Esophagus squamous epithelium (tissue), 5 donors: ENCODE measurements at regions not wholly inside any gene's neighbourhood (a gene's known extent, or its start where the extent isn't known, plus 50 kb on each side); places are given as distances from the start of the nearest gene placed in this dataset.

ENCODE experiments used
- DNase-seq: peaks from one replicate; lab custom pipeline; 2025; lab: John Stamatoyannopoulos, UW
- H3K27ac ChIP-seq, 4 donors: fragments of 200-600 bp; sonication (generic); one replicate each; pipeline ENCODE4 v1.5.1; 2016 to 2019; ENCODE audit warnings: mild to moderate bottlenecking in 1 of 4
- H3K27me3 ChIP-seq, 4 donors: fragments of 200-600 bp; sonication (generic); 1 replicate in 3 of 4; 2 replicates in 1 of 4; pipeline versions ENCODE4 v1.5.1 to v1.6.0; 2017 to 2021; ENCODE audit warnings: antibody characterized with exemption in 1 of 4
- H3K36me3 ChIP-seq, 3 donors: fragments of 200-600 bp; sonication (generic); one replicate each; pipeline ENCODE4 v1.5.1; 2016 to 2019
- H3K4me1 ChIP-seq, 3 donors: fragments of 200-600 bp; sonication (generic); one replicate each; pipeline ENCODE4 v1.5.1; 2017 to 2019
- H3K4me3 ChIP-seq, 4 donors: fragments of 200-600 bp; sonication (generic); 1 replicate in 3 of 4; 2 replicates in 1 of 4; pipeline ENCODE4 v1.5.1; 2016 to 2019; ENCODE audit warnings: mild to moderate bottlenecking in 2 of 4, moderate library complexity in 1 of 4
- H3K9me3 ChIP-seq, 3 donors: fragments of 200-600 bp; sonication (generic); one replicate each; pipeline ENCODE4 v1.5.1; 2016 to 2019
- CTCF ChIP-seq, 6 experiments: fragments of 450-650 bp in 4 of 6; fragments of 200-600 bp in 2 of 6; sonication (generic) in 2 of 6; IDR thresholded peaks; one replicate each; pipeline ENCODE4 v1.5.1; 2016 to 2019; ENCODE audit warnings: antibody characterized with exemption in 6 of 6, mild to moderate bottlenecking in 4 of 6, moderate library complexity in 4 of 6
- POLR2A ChIP-seq, 4 donors: fragments of 450-650 bp; IDR thresholded peaks; one replicate each; pipeline ENCODE4 v1.6.1; 2017; ENCODE audit warnings: antibody characterized with exemption in 4 of 4, mild to moderate bottlenecking in 4 of 4, moderate library complexity in 3 of 4
- WGBS, 2 donors: methylation state at CpG; one replicate each; pipeline ENCODE4 v1.1.5; 2018; 5-methylcytosine and 5-hydroxymethylcytosine counted together
- intact Hi-C: fragments of 100-400 bp; cut with DNase I; formaldehyde crosslinking; loops from one replicate; pipeline ENCODE4 v1.15.0; 2022
- donor health status: DM: yes; HTN: yes; CAD: no.

- Histone ChIP-seq H3K9me3 (peaks cover 0 to 3% (median 0%) of the 10 kb centered on the region in 3 donors), H3K4me1 (no peaks in the 10 kb centered on the region), H3K36me3 (no peaks in the 10 kb centered on the region), H3K27me3 (peaks cover 0 to 70% (median 0%) of the 10 kb centered on the region in 4 donors), H3K4me3 (no peak overlapping the region), H3K27ac (no peak overlapping the region)
- WGBS, 2 donors, result 77 to 96% methylated on average over 3 of the region's 3 CpGs
- no peak for TF ChIP-seq CTCF (IDR thresholded peaks at IDR 0.05)
- TF ChIP-seq POLR2A (IDR thresholded peaks at IDR 0.05), result no peak
- DNase-seq, result no peak
- intact Hi-C loops, result no loop called here
These were observed 61.1 kb upstream of the ATP2B2 start for GRCh38 chr3:10566451-10566850.

- DNase-seq, result no peak
- WGBS, 2 donors, result 39 to 40% methylated on average over 5 of the region's 5 CpGs
- H3K9me3 ChIP-seq, result peaks cover 0 to 3% (median 0%) of the 10 kb centered on the region in 3 donors
- TF ChIP-seq CTCF (IDR thresholded peaks at IDR 0.05) (no peak), POLR2A (IDR thresholded peaks at IDR 0.05) (no peak)
- intact Hi-C loops, result no loop called here
- H3K27me3 ChIP-seq, result peaks cover 0 to 67% (median 0%) of the 10 kb centered on the region in 4 donors
- H3K27ac ChIP-seq, result no peak overlapping the region
- no peaks in the 10 kb centered on the region for H3K4me1 ChIP-seq
- H3K4me3 ChIP-seq, result no peak overlapping the region
- no peaks in the 10 kb centered on the region for H3K36me3 ChIP-seq
These were observed 63.2 kb upstream of the ATP2B2 start for GRCh38 chr3:10568549-10568948.

- Histone ChIP-seq H3K4me3 (no peak overlapping the region), H3K36me3 (no peaks in the 10 kb centered on the region), H3K27me3 (peaks cover 0 to 62% (median 0%) of the 10 kb centered on the region in 4 donors), H3K4me1 (no peaks in the 10 kb centered on the region), H3K27ac (no peak overlapping the region), H3K9me3 (no peaks in the 10 kb centered on the region)
- DNase-seq, result no peak
- intact Hi-C loops, result no loop called here
- TF ChIP-seq CTCF (IDR thresholded peaks at IDR 0.05), result no peak
- 54 to 62% methylated on average over 9 to 11 of the region's 11 CpGs for WGBS, 2 donors
These were observed 65.0 kb upstream of the ATP2B2 start for GRCh38 chr3:10570196-10570946.

DNA sequence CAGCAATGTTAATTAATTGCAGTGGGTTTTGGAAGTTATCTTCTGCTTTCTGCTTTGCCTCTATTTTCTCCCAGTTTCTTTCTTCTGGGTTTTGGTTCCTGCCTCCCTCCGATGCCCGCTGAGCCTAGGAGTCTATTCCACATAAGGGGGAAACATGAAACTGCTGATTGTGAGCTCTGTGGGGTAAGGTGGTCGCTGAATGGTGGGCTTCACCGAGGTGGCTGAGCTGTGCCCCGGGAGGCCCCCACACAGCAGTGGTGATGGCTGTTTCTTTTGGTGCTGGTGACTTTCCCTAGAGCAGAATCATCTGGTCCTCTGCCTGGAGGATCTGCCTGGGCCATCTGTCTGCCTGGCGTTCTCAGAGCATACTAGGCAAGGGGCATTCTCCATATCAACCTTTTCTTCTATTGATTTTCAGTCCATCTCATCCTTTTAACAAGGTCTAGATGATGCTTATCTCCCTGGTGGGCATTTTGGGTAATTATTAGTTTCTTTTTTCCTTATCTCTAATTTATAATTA lies 68.8 kb upstream of the ATP2B2 start:
- Histone ChIP-seq H3K27me3 (peaks cover 0 to 47% (median 0%) of the 10 kb centered on the region in 4 donors), H3K9me3 (no peaks in the 10 kb centered on the region), H3K4me1 (no peaks in the 10 kb centered on the region), H3K27ac (no peak overlapping the region), H3K4me3 (no peak overlapping the region), H3K36me3 (no peaks in the 10 kb centered on the region)
- 64 to 73% methylated on average over 6 of the region's 6 CpGs for WGBS, 2 donors
- DNase-seq, result no peak
- TF ChIP-seq POLR2A (IDR thresholded peaks at IDR 0.05) (no peak), CTCF (IDR thresholded peaks at IDR 0.05) (no peak)
- intact Hi-C loops, result no loop called here

DNA sequence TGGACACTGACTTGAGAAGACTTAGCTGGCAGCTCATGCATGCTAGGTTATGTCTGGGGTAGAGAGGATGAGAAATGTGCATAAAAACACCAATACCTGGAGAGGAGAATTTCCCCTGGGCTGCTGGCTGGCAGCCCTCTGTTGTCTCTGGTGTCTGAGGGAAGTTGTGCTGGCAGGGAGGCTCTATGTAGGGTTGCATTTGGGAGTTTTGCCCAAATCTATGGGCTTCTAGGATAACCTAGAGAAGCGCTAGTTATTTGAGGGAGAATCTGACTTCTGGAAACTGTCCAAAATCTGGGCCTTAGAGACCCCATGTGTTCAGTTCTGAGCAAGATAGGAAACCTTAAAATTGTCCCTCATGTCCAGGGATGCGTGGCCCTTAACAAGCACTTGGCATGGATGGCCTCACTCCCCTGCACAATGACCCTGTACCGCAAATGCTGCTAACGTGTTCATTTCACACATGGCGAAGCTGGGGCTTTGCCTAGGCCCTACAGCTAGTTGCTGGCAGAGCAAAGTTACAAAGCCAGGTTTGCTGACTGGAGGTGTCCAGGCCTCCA lies 70.3 kb upstream of the ATP2B2 start:
- Histone ChIP-seq H3K27me3 (peaks cover 0 to 56% (median 0%) of the 10 kb centered on the region in 4 donors), H3K27ac (no peak overlapping the region), H3K36me3 (no peaks in the 10 kb centered on the region), H3K4me1 (no peaks in the 10 kb centered on the region), H3K9me3 (no peaks in the 10 kb centered on the region), H3K4me3 (no peak overlapping the region)
- DNase-seq, result no peak
- TF ChIP-seq CTCF (IDR thresholded peaks at IDR 0.05), result no peak
- TF ChIP-seq POLR2A (IDR thresholded peaks at IDR 0.05), result no peak
- 90 to 100% methylated on average over 1 to 4 of the region's 5 CpGs for WGBS, 2 donors
- intact Hi-C loops, result no loop called here
